HFF-Myc (cell line): ENCODE measurements at regions not wholly inside any gene's neighbourhood (a gene's known extent, or its start where the extent isn't known, plus 50 kb on each side); places are given as distances from the start of the nearest gene placed in this dataset.

Experiments
- DNase-seq: peaks from one replicate; pipeline ENCODE4 v3.0.0-alpha.2; 2011; ENCODE audit warnings: low read depth; ENCODE audit errors: extremely low read depth
- H3K4me3 ChIP-seq: replicated peaks from 2 replicates; pipeline ENCODE4 v1.5.1; 2011; ENCODE audit warnings: low read depth, mild to moderate bottlenecking, control low read depth, low read length
- TF ChIP-seq, protein P1 (sequence below): IDR thresholded peaks from 2 replicates; pipeline ENCODE4 v1.5.1; 2012; ENCODE audit warnings: mild to moderate bottlenecking, low read depth, low read length, control low read depth; ENCODE audit errors: missing control alignments

DNA sequence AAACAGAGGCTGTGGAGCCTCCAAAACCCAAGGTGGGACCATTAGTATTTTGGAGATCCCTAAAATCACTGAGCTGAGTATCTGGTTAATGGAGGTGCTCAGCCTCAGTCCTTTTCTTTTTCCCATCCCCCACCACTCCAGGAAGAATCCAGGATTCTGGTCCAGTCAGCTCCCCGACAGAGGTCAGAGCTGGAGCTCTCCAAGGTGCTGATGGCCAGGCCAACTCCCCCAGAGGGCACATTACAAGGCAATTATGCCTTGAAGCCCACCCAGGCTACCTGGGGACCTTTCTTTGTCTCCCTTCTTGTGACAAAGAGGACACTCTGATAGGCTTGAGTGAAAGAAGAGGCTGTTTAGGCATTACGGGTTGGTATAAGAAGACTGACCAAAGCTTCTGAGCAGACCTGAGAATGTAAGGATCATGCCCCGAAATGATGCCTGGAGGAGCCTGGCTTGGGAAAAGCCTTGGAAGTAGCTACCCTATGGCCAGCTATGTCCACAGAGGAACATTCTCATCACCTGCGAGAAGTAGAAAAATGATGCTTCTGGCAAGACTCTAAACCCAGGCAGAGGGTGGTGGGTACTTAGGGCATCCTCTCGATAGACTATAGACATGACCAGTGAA is 102.5 kb upstream of the LDAH start:
- H3K4me3 ChIP-seq, result no peak overlapping the region
- TF ChIP-seq, protein P1, sequence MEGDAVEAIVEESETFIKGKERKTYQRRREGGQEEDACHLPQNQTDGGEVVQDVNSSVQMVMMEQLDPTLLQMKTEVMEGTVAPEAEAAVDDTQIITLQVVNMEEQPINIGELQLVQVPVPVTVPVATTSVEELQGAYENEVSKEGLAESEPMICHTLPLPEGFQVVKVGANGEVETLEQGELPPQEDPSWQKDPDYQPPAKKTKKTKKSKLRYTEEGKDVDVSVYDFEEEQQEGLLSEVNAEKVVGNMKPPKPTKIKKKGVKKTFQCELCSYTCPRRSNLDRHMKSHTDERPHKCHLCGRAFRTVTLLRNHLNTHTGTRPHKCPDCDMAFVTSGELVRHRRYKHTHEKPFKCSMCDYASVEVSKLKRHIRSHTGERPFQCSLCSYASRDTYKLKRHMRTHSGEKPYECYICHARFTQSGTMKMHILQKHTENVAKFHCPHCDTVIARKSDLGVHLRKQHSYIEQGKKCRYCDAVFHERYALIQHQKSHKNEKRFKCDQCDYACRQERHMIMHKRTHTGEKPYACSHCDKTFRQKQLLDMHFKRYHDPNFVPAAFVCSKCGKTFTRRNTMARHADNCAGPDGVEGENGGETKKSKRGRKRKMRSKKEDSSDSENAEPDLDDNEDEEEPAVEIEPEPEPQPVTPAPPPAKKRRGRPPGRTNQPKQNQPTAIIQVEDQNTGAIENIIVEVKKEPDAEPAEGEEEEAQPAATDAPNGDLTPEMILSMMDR, result no peak
- no peak for DNase-seq

DNA sequence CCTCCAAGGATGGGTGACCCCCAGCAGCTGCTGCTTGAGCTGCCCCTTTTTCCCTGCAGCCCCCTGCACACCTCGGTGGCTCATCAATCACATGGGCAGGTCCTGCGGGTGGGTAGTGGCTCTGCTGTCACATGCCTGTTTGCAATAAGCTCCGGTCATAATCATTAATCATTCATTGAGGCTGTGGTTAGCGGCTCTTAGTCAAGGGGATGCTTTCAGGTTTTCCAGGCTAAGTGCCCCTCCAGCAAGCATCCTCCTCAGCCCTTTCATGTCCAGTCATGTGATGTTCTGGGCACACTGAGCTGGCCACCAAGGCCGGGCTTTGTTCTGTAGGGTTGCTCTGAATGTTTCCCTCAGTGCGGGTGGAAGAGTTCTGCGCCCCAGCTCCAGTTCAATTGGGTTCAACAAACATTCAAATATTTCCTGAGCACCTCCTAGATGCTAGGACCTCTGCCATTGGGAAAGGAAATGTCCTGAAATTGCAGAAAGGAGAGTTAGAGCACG is 96.4 kb upstream of the LDAH start:
- no peak overlapping the region for H3K4me3 ChIP-seq
- DNase-seq, result no peak
- TF ChIP-seq, protein P1, result no peak

DNA sequence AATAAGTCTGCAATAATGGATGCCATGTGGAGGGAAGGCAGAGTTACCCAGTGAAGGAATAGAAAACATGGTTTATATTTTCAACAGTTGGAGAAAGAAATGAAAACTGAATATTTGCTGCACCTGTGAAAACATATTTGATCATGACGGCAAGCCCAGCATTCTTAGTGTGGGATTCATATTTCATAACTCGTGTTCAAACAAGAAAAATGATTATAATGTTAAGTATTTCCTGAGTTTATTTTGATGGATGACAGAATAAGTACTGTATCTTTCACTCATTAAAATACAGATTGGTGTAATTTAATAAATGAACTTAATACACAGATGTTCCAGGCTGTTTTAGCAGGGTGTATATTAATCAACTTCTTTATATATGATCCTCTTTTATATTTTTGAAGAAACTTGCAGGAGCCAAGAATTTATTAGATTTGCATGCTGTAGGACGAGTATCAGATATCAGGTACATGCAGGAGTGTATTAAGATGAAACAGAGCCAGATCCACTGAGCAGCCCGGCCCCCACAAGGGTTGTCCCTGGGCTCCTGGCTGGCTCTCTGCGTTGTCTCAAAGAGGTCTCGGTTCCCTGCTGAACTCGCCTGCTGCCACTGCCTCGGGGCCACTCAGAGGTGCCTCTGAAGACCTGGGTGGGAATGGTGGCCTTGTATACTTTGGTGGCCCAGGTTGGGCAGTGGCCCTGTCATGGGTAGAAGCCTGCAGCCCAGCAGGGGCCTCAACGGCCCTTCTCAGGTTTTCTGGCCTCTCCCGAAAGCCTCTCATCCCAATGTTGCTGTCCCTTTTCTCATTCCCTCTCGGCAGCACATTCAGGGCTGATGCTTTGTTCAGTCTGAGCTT is 95.0 kb upstream of the LDAH start:
- no peak for DNase-seq
- H3K4me3 ChIP-seq, result no peak overlapping the region
- TF ChIP-seq, protein P1, result no peak

DNA sequence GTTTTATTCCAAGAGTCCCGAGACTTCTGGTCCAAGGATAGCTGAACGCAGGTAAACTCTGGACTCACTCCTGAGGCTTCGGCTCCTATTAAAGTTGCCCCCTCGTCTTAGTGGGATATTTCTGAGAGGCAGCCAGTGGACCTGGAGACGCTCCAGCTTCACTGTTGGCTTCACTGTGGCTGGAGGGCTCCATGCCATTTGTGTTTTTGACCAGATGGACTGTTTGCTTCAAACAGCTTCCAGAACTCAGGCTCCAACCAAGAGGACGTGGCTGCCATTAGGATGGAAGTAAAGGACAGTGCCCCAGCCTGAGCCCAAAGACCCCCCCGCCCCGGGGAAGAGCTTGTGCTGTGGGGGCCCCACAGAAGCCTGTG is 94.4 kb upstream of the LDAH start:
- TF ChIP-seq, protein P1, result no peak
- no peak for DNase-seq
- H3K4me3 ChIP-seq, result no peak overlapping the region

DNA sequence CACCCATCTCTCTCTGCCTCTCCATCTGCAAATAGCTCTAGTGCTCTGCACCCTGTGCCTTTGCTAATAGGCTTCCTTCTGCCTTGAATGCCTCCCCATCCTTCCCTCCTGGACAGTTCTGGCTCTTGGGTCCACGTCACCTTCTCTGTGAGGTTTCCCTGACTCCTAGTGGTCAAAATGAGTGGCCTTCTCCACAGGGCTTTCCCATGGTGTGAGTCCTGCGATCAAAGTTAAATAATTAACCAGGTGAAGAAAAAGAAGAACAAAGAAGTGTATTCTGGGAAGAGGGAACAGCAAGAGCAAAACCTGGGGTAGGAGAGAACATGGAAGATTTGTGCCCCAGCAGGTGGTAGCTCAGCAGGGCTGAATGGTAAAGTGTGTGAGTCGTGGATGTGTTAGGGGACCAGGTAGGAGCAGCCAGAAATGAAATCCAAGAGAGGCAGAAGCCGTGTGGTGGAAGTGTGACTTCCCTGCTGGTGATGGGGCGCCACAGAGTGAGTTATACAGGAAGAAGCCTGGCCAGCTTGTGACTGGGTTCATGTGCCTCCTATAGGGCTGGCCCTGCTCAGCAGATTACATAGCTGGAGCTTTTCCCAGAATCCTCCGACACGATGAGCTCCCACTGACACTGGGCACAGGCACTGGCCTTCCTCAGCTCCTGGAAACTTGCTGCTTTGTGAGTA is 93.8 kb upstream of the LDAH start:
- TF ChIP-seq, protein P1, result peak; percentile 25
- peak; percentile 4 for DNase-seq
- H3K4me3 ChIP-seq, result no peak overlapping the region

DNA sequence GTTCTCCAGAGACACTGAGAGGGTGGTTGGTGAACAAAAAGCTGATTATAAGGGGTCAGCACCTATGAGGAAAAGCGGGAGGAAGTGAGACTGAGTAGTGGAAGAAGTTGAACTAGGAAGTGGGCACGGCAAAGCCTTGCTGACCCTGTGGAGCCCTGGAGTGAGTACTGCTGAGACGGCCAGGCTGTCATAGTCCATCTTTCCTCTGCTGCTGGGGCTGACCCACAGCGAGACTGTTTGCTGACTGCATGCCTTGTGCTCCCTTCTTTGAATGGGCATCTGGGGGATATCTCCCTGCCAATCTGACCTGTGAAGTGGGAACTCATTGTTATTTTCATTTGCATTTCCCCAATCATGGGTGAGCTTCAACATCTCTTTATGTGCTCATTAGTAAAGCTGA is 92.4 kb upstream of the LDAH start:
- H3K4me3 ChIP-seq, result no peak overlapping the region
- no peak for DNase-seq
- TF ChIP-seq, protein P1, result no peak
